ENCODE measurements at regions not wholly inside any gene's neighbourhood (a gene's known extent, or its start where the extent isn't known, plus 50 kb on each side); places are given as distances from the start of the nearest gene placed in this dataset.

- H3K36me3 Mint-ChIP-seq = no peaks in the 10 kb centered on the region
- Histone ChIP-seq H3K9me3 (ENCODE audit: control insufficient read depth in 1 of 2, low read length in 2 of 2) (no peaks in the 10 kb centered on the region), H3K36me3 (ENCODE audit: insufficient read depth, low read length) (no peaks in the 10 kb centered on the region), H3K4me3 (ENCODE audit: low read length in 2 of 2) (no peak overlapping the region), H3K4me1 (ENCODE audit: insufficient read depth, low read length) (no peaks in the 10 kb centered on the region), H3K27ac (ENCODE audit: low read depth, low read length) (no peak overlapping the region), H3K27me3 (ENCODE audit: insufficient read depth, low read length) (no peaks in the 10 kb centered on the region)
- CTCF ChIA-PET (ENCODE audit: partially characterized antibody) = no interaction called here
- H3K4me3 Mint-ChIP-seq = no peak overlapping the region
- peaks cover 0 to 5% of the 10 kb centered on the region in 2 donors for H3K27me3 Mint-ChIP-seq
- POLR2A ChIA-PET (ENCODE audit: partially characterized antibody) = no interaction called here
- DNase-seq = no peak
- H3K9me3 Mint-ChIP-seq = peaks cover 0 to 2% (median 0%) of the 10 kb centered on the region in 8 donors
- H3K4me1 Mint-ChIP-seq = no peaks in the 10 kb centered on the region
- no peak overlapping the region for H3K27ac Mint-ChIP-seq
- intact Hi-C loops (cut with micrococcal nuclease) = no loop called here
Measured at GRCh38 chr5:68947986-68948385, 145.8 kb upstream of the SLC30A5 start.

GRCh38 chr5:68949256-68949655 lies 144.6 kb upstream of the SLC30A5 start:
- no peak overlapping the region for H3K4me3 Mint-ChIP-seq
- ChIA-PET CTCF (ENCODE audit: partially characterized antibody) (no interaction called here), POLR2A (ENCODE audit: partially characterized antibody) (no interaction called here)
- Histone ChIP-seq H3K4me1 (ENCODE audit: insufficient read depth, low read length) (no peaks in the 10 kb centered on the region), H3K4me3 (ENCODE audit: low read length in 2 of 2) (no peak overlapping the region), H3K27me3 (ENCODE audit: insufficient read depth, low read length) (no peaks in the 10 kb centered on the region), H3K36me3 (ENCODE audit: insufficient read depth, low read length) (no peaks in the 10 kb centered on the region), H3K27ac (ENCODE audit: low read depth, low read length) (no peak overlapping the region), H3K9me3 (ENCODE audit: control insufficient read depth in 1 of 2, low read length in 2 of 2) (no peaks in the 10 kb centered on the region)
- H3K9me3 Mint-ChIP-seq = no peaks in the 10 kb centered on the region
- DNase-seq = no peak
- H3K4me1 Mint-ChIP-seq = no peaks in the 10 kb centered on the region
- intact Hi-C loops (cut with micrococcal nuclease) = no loop called here
- no peak overlapping the region for H3K27ac Mint-ChIP-seq
- peaks cover 0 to 5% of the 10 kb centered on the region in 2 donors for H3K27me3 Mint-ChIP-seq
- no peaks in the 10 kb centered on the region for H3K36me3 Mint-ChIP-seq

GRCh38 chr5:68949711-68950110 lies 144.1 kb upstream of the SLC30A5 start:
- H3K4me1 Mint-ChIP-seq = no peaks in the 10 kb centered on the region
- no peaks in the 10 kb centered on the region for H3K9me3 ChIP-seq (ENCODE audit: control insufficient read depth in 1 of 2, low read length in 2 of 2)
- no peak overlapping the region for H3K4me3 Mint-ChIP-seq
- H3K27ac Mint-ChIP-seq = no peak overlapping the region
- no peaks in the 10 kb centered on the region for H3K36me3 ChIP-seq (ENCODE audit: insufficient read depth, low read length)
- CTCF ChIA-PET (ENCODE audit: partially characterized antibody) = no interaction called here
- H3K36me3 Mint-ChIP-seq = no peaks in the 10 kb centered on the region
- H3K4me1 ChIP-seq (ENCODE audit: insufficient read depth, low read length) = no peaks in the 10 kb centered on the region
- no peaks in the 10 kb centered on the region for H3K27me3 ChIP-seq (ENCODE audit: insufficient read depth, low read length)
- POLR2A ChIA-PET (ENCODE audit: partially characterized antibody) = no interaction called here
- intact Hi-C loops (cut with micrococcal nuclease) = no loop called here
- no peak overlapping the region for H3K4me3 ChIP-seq (ENCODE audit: low read length in 2 of 2)
- no peak overlapping the region for H3K27ac ChIP-seq (ENCODE audit: low read depth, low read length)
- no peaks in the 10 kb centered on the region for H3K9me3 Mint-ChIP-seq
- no peak for DNase-seq
- peaks cover 0 to 5% of the 10 kb centered on the region in 2 donors for H3K27me3 Mint-ChIP-seq

GRCh38 chr5:68950125-68950524 lies 143.7 kb upstream of the SLC30A5 start:
- Histone ChIP-seq H3K27me3 (ENCODE audit: insufficient read depth, low read length) (no peaks in the 10 kb centered on the region), H3K27ac (ENCODE audit: low read depth, low read length) (no peak overlapping the region), H3K9me3 (ENCODE audit: control insufficient read depth in 1 of 2, low read length in 2 of 2) (no peaks in the 10 kb centered on the region), H3K36me3 (ENCODE audit: insufficient read depth, low read length) (no peaks in the 10 kb centered on the region), H3K4me3 (ENCODE audit: low read length in 2 of 2) (no peak overlapping the region), H3K4me1 (ENCODE audit: insufficient read depth, low read length) (no peaks in the 10 kb centered on the region)
- H3K27ac Mint-ChIP-seq = no peak overlapping the region
- CTCF ChIA-PET (ENCODE audit: partially characterized antibody) = no interaction called here
- H3K4me3 Mint-ChIP-seq = no peak overlapping the region
- DNase-seq = no peak
- H3K4me1 Mint-ChIP-seq = no peaks in the 10 kb centered on the region
- H3K27me3 Mint-ChIP-seq = peaks cover 0 to 5% of the 10 kb centered on the region in 2 donors
- intact Hi-C loops (cut with micrococcal nuclease) = no loop called here
- no peaks in the 10 kb centered on the region for H3K9me3 Mint-ChIP-seq
- POLR2A ChIA-PET (ENCODE audit: partially characterized antibody) = no interaction called here
- H3K36me3 Mint-ChIP-seq = no peaks in the 10 kb centered on the region

GRCh38 chr5:68950930-68951329 lies 142.9 kb upstream of the SLC30A5 start:
- Mint-ChIP-seq H3K9me3 (no peaks in the 10 kb centered on the region), H3K36me3 (no peaks in the 10 kb centered on the region), H3K27me3 (peaks cover 2 to 5% of the 10 kb centered on the region in 2 donors), H3K27ac (no peak overlapping the region), H3K4me1 (no peaks in the 10 kb centered on the region), H3K4me3 (no peak overlapping the region)
- no peak for DNase-seq
- H3K27me3 ChIP-seq (ENCODE audit: insufficient read depth, low read length) = no peaks in the 10 kb centered on the region
- no peaks in the 10 kb centered on the region for H3K36me3 ChIP-seq (ENCODE audit: insufficient read depth, low read length)
- H3K4me3 ChIP-seq (ENCODE audit: low read length in 2 of 2) = no peak overlapping the region
- ChIA-PET POLR2A (ENCODE audit: partially characterized antibody) (no interaction called here), CTCF (ENCODE audit: partially characterized antibody) (no interaction called here)
- no peak overlapping the region for H3K27ac ChIP-seq (ENCODE audit: low read depth, low read length)
- intact Hi-C loops (cut with micrococcal nuclease) = no loop called here
- no peaks in the 10 kb centered on the region for H3K9me3 ChIP-seq (ENCODE audit: control insufficient read depth in 1 of 2, low read length in 2 of 2)
- no peaks in the 10 kb centered on the region for H3K4me1 ChIP-seq (ENCODE audit: insufficient read depth, low read length)

- intact Hi-C loops (cut with micrococcal nuclease) = no loop called here
- Histone ChIP-seq H3K4me1 (ENCODE audit: insufficient read depth, low read length) (no peaks in the 10 kb centered on the region), H3K27me3 (ENCODE audit: insufficient read depth, low read length) (no peaks in the 10 kb centered on the region), H3K9me3 (ENCODE audit: control insufficient read depth in 1 of 2, low read length in 2 of 2) (no peaks in the 10 kb centered on the region), H3K36me3 (ENCODE audit: insufficient read depth, low read length) (no peaks in the 10 kb centered on the region), H3K27ac (ENCODE audit: low read depth, low read length) (no peak overlapping the region), H3K4me3 (ENCODE audit: low read length in 2 of 2) (no peak overlapping the region)
- ChIA-PET CTCF (ENCODE audit: partially characterized antibody) (interaction anchor here (0.6 kb wide), 1 partner anchor 682 kb away, joined by 4 read pairs; no protein-coding TSS in a partner anchor), POLR2A (ENCODE audit: partially characterized antibody) (no interaction called here)
- Mint-ChIP-seq H3K27ac (no peak overlapping the region), H3K9me3 (no peaks in the 10 kb centered on the region), H3K4me3 (no peak overlapping the region), H3K27me3 (peaks cover 2 to 5% of the 10 kb centered on the region in 2 donors), H3K4me1 (no peaks in the 10 kb centered on the region), H3K36me3 (no peaks in the 10 kb centered on the region)
- DNase-seq = no peak
Measured at GRCh38 chr5:68953231-68953874, 140.5 kb upstream of the SLC30A5 start.

- POLR2A ChIA-PET (ENCODE audit: partially characterized antibody) = no interaction called here
- Histone ChIP-seq H3K36me3 (ENCODE audit: insufficient read depth, low read length) (no peaks in the 10 kb centered on the region), H3K4me1 (ENCODE audit: insufficient read depth, low read length) (no peaks in the 10 kb centered on the region), H3K4me3 (ENCODE audit: low read length in 2 of 2) (no peak overlapping the region), H3K27ac (ENCODE audit: low read depth, low read length) (no peak overlapping the region), H3K9me3 (ENCODE audit: control insufficient read depth in 1 of 2, low read length in 2 of 2) (no peaks in the 10 kb centered on the region), H3K27me3 (ENCODE audit: insufficient read depth, low read length) (no peaks in the 10 kb centered on the region)
- Mint-ChIP-seq H3K36me3 (no peaks in the 10 kb centered on the region), H3K9me3 (no peaks in the 10 kb centered on the region), H3K4me1 (no peaks in the 10 kb centered on the region), H3K27me3 (peaks cover 2 to 3% of the 10 kb centered on the region in 2 donors), H3K4me3 (no peak overlapping the region), H3K27ac (no peak overlapping the region)
- intact Hi-C loops (cut with micrococcal nuclease) = no loop called here
- no peak for DNase-seq
- CTCF ChIA-PET (ENCODE audit: partially characterized antibody) = no interaction called here
Measured at GRCh38 chr5:68953875-68954617, 139.8 kb upstream of the SLC30A5 start.

Data from CD4-positive, alpha-beta memory T cell (primary cell).